GM10266 (cell line): ENCODE measurements at regions not wholly inside any gene's neighbourhood (a gene's known extent, or its start where the extent isn't known, plus 50 kb on each side); places are given as distances from the start of the nearest gene placed in this dataset.

Experiments
- DNase-seq: peaks from one replicate; pipeline ENCODE4 v3.0.0; 2012; ENCODE audit errors: extremely low spot score
- CTCF ChIP-seq: IDR thresholded peaks from 2 replicates; pipeline ENCODE4 v1.5.1; 2012; ENCODE audit warnings: mild to moderate bottlenecking, low read depth; ENCODE audit not compliant: control insufficient read depth, insufficient read depth; ENCODE audit errors: missing control alignments

- no peak for TF ChIP-seq CTCF
- no peak for DNase-seq
Measured at GRCh38 chr14:58833634-58834378, 196.0 kb downstream of the DACT1 start.

GRCh38 chr14:58836303-58836974 is 198.7 kb downstream of the DACT1 start:
- no peak for DNase-seq
- TF ChIP-seq CTCF: no peak

GRCh38 chr14:58839233-58839632 is 201.5 kb downstream of the DACT1 start:
- no peak for TF ChIP-seq CTCF
- DNase-seq: no peak

- TF ChIP-seq CTCF: no peak
- DNase-seq: no peak
Measured at GRCh38 chr14:58844544-58844943, 206.8 kb downstream of the DACT1 start.

- no peak for DNase-seq
- no peak for TF ChIP-seq CTCF
Measured at GRCh38 chr14:58846682-58847465, 209.1 kb downstream of the DACT1 start.

GRCh38 chr14:58848365-58848764 is 210.6 kb downstream of the DACT1 start:
- no peak for DNase-seq
- TF ChIP-seq CTCF: no peak
